ENCODE measurements at regions not wholly inside any gene's neighbourhood (a gene's known extent, or its start where the extent isn't known, plus 50 kb on each side); places are given as distances from the start of the nearest gene placed in this dataset.

DNA sequence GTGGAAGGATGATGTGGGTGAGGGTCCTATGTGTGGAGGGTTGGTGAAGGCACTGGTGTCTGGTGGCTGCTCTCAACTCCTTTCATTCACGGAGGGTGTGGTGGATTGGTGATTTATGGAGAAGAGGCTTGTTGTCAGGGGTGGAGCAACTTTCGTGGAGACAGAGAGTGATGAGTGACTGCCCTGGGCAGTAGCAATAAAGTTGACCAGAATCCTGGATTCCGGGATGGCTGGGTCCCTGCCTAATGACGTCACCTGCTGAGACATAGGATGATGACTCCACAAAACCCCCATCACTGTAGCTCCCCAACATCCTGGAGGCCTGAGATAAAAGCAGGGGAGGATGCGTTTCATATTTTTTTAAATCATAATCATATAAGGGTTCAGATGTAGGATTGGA is 193.0 kb downstream of the ACKR3 start:
- DNase-seq: no peak
- intact Hi-C loops (cut with DNase I): no loop called here

DNA sequence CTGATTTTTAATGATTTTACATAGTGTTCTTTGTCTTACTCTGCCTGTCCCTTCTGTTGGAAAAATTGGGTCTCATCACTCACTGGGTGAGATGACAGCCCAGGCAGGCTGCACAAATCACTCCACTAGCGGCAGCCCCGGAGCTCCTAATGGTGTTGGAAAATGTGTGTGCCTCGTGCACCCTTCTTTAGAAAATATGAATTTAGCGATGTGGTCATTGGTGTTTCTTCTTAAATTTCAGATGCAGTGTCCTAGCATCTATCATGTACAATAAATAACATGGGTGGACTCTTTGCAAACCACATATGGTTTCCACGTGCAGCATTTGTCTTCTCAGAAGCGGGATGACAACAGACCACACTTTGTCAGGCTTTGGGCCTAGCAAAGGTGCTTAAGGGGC is 194.2 kb downstream of the ACKR3 start:
- no peak for DNase-seq
- intact Hi-C loops (cut with DNase I): no loop called here

DNA sequence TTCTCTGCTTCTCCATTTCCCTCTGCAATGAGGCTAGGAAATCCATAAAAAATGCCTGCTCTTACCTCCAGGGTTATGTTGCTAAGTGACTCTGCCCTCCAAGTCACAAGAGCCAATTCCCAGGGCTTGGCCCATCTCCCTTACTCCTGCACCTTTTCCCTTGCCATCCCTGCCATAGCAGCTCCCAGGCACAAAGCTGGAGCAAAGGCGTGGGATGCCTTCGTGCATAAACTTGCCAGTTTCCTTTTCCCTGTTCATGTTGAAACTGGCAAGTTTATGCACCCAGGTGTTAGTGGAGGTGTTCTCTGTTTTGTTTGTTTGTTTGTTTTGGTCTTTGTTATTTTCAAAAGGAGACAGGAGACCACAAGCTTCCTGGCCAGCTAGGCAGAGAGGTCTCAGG is 195.1 kb downstream of the ACKR3 start:
- intact Hi-C loops (cut with DNase I): no loop called here
- no peak for DNase-seq

DNA sequence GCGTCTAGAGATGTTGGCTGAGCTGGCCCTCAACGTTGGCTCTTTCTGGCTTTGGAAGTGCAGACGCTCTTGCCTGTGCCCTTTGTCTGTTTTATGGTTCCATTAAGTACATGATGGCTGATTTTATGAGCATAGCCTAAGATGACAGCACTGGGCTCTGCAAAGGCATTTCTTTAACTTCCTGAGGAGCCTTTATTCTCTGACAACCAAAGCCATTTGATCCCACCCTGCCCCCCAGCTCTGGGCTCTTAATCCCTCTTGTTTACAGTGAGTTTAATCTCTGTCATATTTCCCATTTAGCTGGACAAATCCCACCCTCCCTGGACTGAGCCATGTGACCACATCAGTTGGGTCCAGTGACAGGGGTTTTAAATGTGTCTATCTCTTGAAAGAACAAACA is 195.9 kb downstream of the ACKR3 start:
- no peak for DNase-seq
- intact Hi-C loops (cut with DNase I): no loop called here

DNA sequence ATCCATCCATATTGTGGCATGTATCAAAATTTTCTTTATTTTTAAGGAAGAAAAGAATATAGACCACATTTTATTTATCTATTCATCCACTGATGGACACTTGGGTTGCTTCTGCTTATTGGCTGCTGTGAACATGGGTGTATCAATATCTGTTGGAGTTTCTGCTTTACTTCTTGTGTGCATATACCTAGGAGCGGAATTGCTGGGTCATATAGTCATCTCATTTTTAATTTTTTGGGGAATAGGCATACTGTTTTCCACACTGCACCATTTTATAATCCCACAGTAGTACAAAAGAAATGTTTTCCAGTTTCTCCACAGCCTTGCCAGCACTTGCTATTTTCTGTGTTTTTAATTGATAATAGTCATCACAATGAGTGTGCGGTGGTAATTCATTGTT is 197.2 kb downstream of the ACKR3 start:
- intact Hi-C loops (cut with DNase I): no loop called here
- DNase-seq: no peak

DNA sequence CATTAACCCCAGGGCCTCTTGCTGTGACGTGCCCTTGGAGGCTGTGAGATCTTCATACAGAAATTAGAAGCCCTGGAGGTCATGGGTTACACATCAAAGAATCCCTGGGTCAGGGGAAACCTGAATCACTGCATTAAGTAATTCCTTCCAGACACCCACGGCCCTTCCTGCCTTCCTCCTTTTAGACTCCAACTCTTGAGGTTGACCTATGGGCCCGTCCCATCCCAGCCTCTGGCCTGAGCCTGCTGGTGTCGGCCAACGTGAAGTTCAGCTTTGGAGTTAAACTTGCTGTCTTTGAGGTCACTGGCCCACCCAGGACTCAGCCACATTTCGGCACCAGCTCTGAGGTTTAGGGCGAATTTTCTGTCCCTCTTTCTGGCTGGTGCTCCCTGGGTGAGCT is 198.3 kb downstream of the ACKR3 start:
- intact Hi-C loops (cut with DNase I): no loop called here
- DNase-seq: no peak

DNA sequence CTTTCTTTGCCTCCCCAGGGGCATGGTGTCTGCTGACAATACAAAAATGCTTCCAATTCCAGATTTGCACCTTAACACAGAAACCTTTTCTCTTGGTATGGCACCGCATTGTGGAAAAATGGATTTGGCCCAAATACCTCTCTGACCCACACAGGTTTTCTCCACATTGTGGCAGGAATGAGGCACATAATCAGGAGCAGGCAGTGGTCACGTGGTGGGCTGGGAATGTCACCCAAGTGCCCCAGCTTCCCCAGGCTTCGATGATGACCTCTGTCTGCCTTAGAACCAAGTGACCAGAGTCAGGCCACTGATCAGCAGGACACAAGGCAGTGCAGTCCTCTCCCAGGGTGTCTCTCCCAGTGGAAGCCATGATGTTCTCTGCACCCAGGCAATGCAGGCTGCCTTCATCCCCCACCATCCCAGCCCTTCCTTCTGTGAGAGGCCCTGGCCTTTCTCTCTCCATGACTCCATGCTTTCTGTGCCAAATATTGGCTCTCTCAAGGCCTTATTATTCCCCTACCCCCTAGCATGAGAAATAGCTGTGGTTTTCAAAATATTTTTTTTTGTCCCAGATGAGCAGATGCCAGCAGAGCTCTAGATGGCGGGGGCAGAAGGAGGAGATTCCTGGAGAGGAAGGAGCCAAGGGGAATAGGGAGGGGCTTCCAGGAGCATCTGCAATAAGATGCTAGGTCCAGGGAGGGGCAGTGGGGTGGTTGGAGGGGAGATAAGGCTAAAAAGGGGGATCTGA is 198.9 kb downstream of the ACKR3 start:
- intact Hi-C loops (cut with DNase I): no loop called here

DNA sequence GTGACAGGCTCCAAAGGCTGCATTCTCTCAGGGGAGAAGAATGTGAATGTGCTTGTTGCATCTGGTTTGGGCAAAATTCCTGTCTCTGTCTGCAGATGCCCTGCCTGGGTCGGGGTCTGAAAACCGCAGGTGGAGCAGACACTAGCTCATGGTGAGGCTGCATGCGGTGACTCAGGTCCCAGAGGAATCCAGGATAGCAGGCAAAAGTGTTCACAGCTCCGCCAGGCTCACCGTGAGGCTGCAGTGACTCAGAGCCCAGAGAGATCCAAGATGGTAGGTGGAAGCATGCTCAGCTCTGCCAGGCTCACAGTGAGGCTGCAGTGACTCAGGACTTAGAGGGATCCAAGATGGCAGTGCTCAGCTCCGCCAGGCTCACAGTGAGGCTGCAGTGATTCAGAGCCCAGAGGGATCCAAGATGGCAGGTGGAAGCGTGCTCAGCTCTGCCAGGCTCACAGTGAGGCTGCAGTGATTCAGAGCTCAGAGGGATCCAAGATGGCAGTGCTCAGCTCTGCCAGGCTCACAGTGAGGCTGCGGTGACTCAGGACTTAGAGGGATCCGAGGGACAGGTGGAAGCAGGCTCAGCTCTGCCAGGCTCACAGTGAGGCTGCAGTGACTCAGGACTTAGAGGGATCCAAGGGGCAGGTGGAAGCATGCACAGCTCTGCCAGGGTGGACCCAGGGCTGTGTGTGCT is 200.5 kb downstream of the ACKR3 start:
- intact Hi-C loops (cut with DNase I): no loop called here

More for the DNA sequence above, 198.9 kb downstream of the ACKR3 start:
- no peak for DNase-seq

DNA sequence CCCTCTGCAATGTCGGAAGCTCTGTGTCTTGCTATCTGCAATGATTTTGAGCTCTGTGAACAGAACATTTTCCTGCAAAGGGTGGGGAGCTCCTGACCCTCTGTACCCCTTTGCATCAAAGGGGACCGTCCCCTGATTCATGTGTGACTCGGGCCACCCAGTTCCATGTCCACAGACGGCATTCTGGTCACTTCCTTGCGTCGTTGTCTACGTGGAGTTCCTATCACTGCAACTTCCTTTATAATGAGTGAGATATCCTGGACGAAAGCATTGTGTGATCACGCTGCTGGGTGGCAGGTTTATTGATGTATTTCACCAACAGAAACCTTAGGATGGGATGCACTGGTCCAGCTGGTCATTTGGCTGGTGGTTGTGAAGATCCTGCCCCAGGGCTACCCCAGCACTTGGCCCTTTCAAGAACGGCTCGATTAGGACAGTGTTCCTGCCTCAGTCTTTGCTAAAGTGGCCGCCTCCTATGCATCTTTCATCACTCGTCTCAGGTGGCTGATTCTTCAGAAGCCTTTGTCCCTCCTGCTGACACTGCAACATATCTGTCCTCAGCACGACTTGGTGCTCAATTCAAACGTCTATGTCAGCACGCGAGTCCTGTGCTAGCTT is 202.7 kb downstream of the ACKR3 start:
- no peak for DNase-seq
- intact Hi-C loops (cut with DNase I): no loop called here

More for the DNA sequence above, 200.5 kb downstream of the ACKR3 start:
- DNase-seq: peak in 8 of 10 donors; percentile 29 to 93 (median 54)

DNA sequence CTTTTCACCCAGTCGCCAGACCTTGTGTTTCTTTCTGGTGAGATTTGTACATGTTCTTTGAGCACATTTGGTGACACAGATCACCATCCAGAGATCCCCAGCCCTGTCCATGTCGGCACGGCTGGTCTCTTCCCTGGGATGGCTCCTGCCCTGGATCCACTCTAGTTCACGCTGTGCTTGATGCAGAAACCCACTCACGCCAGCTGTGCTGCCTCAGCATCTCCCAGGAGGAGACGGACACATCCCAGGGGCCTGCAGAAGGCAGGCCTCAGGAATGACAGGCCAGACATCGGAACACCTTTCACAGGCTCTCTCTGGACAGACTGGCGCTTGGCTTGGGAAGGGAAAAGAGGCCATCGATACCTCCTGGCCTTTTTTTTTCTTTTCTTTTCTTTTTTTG is 203.6 kb downstream of the ACKR3 start:
- DNase-seq: no peak
- intact Hi-C loops (cut with DNase I): no loop called here

DNA sequence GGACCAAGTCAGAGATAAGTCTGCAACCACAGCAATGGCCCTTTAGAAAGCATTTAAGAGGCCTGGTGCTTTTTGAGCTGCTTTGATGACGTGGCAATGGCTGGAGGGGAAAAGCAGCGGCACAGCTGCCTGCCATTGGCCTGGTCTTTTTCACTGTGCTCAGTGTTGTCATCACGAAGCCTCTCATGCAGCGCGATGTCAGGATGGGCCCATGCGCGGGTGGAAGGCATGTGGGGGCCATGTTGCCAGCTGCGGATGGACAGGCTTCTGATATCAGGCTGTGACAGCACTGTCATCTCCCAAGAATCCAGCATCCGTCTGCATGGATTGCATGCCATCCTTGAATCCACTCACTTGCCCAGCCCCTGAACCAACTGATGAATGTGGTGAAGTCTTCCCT is 204.5 kb downstream of the ACKR3 start:
- intact Hi-C loops (cut with DNase I): no loop called here
- no peak for DNase-seq

DNA sequence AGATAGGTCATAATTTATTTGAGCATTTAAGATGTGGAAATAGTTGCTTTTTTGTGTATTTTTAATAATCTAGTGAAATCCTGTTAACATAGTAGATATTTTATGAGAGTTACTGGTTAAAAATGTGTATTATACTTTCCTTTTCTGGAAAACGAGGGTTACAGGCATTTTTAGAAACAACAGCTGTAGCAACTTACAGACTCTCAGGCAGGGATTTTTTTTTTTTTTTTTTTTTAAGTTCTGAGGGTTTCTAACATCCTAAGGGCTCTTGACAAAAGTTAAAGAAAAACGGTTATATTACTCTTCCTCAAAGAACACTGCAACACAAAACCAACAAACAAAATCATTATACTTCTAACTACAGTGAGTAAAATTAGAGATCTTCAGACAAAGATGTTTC is 205.9 kb downstream of the ACKR3 start:
- no peak for DNase-seq
- intact Hi-C loops (cut with DNase I): no loop called here

DNA sequence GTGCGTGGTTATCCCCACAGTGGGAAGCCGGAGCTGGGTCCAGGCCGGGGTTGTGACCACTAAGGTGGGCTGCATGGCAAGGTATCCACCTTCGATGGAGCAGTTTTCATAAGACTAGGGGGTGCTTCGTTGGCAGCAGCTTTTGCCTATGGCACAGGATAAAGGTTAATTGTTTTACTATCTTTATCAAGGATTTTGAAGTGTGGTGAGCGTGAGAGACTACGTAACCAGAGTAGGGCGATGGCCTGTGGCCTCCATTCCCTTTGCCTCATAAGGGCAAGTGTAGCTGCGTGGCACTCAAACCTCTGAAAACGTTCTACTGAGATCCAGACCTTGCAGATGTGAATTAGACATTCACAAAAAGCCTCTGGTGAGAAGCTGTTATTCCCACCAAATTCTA is 206.6 kb downstream of the ACKR3 start:
- no peak for DNase-seq
- intact Hi-C loops (cut with DNase I): no loop called here

DNA sequence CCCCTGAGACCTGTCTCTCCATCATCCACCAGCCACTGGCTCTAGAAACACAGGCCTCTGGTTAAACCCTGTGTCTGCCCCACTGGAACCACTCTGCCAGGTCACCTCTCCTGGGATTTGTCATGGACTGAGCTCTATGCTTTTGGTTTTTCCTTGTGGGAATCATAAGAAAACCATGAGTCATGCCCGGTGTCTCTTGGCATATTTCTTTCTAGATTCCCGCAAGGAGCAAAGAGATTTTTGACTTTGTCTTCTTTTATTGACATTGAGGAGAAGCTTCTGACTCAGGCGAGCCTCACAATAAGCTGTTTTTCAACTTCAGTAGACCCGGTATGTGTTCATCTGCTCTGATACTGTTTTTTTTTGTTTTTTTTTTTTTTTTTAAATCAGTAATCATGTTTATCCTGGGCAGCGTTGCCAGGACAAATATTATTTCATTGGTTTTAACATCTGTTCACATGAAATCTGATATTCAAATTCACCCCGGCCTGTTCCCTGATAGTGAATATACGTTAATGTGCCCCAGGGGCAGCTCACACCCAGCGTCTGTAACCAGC is 207.1 kb downstream of the ACKR3 start:
- intact Hi-C loops (cut with DNase I): no loop called here
- DNase-seq: no peak

DNA sequence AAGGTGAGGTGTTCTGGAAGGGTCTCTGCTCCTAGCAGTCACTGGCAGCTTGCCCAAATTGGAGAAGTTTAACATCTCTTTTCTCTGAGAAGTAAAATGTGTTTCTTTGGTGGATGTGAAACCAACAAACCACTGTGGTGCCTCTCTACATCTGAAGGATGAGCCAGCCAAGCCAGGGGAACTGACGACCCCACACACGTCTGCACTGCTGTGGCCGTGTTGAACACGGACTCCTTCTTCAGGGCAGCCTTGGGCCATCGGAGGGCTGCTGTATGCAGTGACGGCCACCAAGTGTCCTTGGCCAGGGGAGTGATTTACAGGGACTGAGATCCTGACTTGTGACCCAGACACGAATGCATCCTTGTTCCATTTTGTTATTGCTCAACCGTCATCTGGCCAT is 207.8 kb downstream of the ACKR3 start:
- no peak for DNase-seq
- intact Hi-C loops (cut with DNase I): no loop called here

DNA sequence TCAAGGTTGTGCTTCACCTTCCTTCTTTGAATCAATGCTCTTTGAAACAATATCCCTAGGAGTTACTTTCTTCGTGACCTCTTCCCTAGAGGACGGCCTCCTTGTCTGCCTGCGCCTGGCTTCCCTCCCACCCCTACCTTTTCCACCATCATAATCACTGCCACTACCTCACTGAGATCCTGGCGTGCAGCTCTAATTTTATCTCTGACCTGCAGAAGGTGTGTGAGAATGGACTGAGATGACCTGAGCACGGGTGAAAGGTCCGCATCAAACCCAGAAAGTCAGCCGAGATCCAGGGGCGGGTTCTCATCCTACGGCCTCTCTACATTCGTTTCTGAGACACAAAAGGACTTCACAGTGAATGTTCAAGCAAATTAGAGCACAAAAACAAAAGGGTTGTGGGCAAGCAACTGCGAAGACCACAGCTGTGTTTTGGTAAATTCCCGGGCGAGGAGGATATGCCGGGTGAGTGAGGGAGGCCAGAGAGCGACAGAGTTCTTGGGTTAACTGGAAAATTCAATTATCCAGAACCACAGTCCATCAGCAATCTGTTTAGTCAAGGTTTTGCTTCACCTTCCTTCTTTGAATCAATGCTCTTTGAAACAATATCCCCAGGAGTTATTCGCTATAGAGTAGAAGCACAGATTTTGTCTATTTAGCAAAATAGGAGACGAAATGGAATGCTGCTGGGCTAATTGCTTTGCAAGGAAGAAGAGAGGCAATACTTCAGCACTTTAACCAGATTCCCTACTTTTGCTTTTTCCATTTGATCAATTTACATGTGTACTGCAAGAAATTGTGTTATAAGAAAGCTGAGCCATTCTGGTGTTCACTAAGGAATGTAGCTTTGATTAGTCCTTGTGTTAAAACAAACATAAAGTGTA is 212.6 kb downstream of the ACKR3 start:
- intact Hi-C loops (cut with DNase I): no loop called here
- DNase-seq: no peak

DNA sequence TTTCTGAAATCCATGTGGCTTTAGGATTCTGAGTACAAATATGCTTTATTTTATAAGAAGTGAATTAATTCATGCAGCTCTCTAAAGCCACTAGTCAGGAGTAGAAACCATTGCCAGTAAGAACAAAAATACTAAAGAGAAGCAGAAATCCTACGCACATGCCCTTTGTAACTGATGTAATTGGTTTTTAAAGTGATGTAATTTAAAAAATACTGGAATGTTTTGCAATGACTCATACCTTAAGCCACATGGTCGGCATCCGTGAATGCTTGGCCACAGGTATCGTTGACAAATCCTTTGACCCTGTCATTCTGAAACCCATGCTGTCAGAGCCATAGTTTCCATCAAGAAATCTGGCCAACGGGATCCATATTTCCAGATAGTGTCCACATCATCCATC is 213.3 kb downstream of the ACKR3 start:
- intact Hi-C loops (cut with DNase I): no loop called here
- no peak for DNase-seq

DNA sequence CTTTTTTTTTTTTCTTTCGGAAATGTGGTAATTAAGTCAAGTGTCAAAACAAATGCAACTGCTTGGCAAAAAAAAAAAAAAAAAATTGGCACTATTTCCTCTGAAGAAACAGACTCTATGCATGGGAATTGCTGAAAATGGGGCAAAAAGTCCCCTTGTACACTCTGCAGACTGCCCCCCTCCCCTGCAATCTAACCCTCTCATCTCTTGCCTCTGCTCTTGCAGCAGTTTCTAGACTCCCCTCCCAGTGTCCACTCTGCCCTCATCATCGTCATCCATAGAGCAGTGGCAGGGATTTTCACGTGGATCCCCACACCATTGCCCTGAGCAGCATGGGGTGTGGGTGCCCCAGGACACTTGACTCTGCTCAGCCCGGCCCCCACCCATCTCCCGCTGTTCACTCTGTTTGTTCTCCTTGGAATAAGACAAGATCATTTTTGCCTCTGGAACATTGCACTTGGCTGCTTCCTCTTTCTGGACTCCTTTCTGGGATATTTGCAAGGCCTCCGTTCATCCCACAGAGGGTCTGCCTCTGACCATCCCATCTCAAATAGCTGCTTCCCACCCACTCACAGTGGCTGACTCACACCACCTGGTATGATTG is 213.9 kb downstream of the ACKR3 start:
- intact Hi-C loops (cut with DNase I): no loop called here
- no peak for DNase-seq

DNA sequence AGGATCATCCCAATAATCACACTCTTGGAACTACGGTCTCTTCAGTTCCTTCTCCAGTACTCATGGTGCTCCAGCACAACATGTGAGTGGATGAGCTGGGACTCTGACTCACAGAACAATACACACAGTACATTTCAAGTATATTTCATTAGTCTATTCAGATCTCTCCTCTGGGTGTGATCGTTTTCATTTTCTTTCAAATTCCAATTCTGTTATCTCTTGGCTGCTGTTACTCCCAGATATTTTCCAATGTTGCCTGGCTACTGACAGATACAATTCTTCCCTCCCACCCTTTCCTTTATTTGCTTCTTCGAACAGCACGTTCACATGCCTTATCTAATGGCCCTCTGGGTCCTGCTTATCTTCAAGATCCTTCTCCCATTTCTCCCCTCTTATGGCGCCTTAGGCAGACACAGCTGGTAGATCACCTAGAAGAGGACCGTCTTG is 216.0 kb downstream of the ACKR3 start:
- intact Hi-C loops (cut with DNase I): no loop called here
- no peak for DNase-seq

DNA sequence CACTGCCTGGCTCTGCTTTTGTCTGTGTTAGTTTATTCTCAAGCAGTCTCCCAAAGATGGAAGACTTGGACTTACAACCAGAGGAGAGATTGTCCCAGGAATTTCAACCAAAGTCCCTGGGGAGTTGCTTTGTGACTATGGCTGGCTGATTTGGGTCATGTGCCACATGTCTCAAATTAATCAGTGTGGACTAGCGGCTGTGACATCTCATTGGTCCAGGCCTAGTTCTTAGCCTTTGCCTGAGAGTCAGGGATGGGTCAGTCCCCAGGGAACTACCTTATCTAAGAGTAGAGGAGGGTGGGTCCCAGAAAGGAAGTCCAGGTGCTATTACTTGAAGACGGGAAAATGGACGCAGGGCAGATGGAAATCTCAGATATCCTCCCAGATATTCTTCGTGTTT is 217.1 kb downstream of the ACKR3 start:
- intact Hi-C loops (cut with DNase I): no loop called here

More for the DNA sequence above, 217.1 kb downstream of the ACKR3 start:
- no peak for DNase-seq
